Spleen (tissue), 11 donors: ENCODE measurements at regions not wholly inside any gene's neighbourhood (a gene's known extent, or its start where the extent isn't known, plus 50 kb on each side); places are given as distances from the start of the nearest gene placed in this dataset.

Experiments
- DNase-seq: peaks from one replicate; pipeline ENCODE4 v3.0.0-alpha.2; 2020
- H3K27ac ChIP-seq, 8 donors: fragments of 200-600 bp; sonication (generic) in 7 of 8; 1 replicate in 4 of 8; 2 replicates in 4 of 8; pipeline versions ENCODE4 v1.5.0 to v1.8.0; 2016 to 2021; ENCODE audit warnings: inconsistent platforms in 4 of 8, mild to moderate bottlenecking in 4 of 8, moderate library complexity in 1 of 8
- H3K27me3 ChIP-seq, 7 donors: fragments of 200-600 bp; sonication (generic) in 6 of 7; replicated peaks in 1 of 7; 1 replicate in 4 of 7; 2 replicates in 3 of 7; pipeline versions ENCODE4 v1.5.0 to v1.8.0; 2016 to 2021; ENCODE audit warnings: inconsistent platforms in 3 of 7, mild to moderate bottlenecking in 1 of 7
- H3K36me3 ChIP-seq, 6 donors: fragments of 200-600 bp; sonication (generic) in 5 of 6; 1 replicate in 4 of 6; 2 replicates in 2 of 6; pipeline versions ENCODE4 v1.5.0 to v1.8.0; 2016 to 2021; ENCODE audit warnings: inconsistent platforms in 2 of 6
- H3K4me1 ChIP-seq, 6 donors: fragments of 200-600 bp; sonication (generic) in 5 of 6; 1 replicate in 3 of 6; 2 replicates in 3 of 6; pipeline versions ENCODE4 v1.5.0 to v1.8.0; 2016 to 2021; ENCODE audit warnings: inconsistent platforms in 3 of 6
- H3K4me3 ChIP-seq, 8 donors: fragments of 200-600 bp; sonication (generic) in 7 of 8; 1 replicate in 4 of 8; 2 replicates in 4 of 8; pipeline versions ENCODE4 v1.5.0 to v1.8.0; 2016 to 2021; ENCODE audit warnings: inconsistent platforms in 4 of 8, mild to moderate bottlenecking in 4 of 8, moderate library complexity in 2 of 8
- H3K9me3 ChIP-seq, 8 donors: fragments of 200-600 bp; sonication (generic) in 7 of 8; 1 replicate in 4 of 8; 2 replicates in 4 of 8; pipeline versions ENCODE4 v1.5.0 to v1.8.0; 2016 to 2021; ENCODE audit warnings: inconsistent platforms in 4 of 8
- POLR2A ChIP-seq, 3 donors: fragments of 450-650 bp; IDR thresholded peaks; one replicate each; pipeline ENCODE4 v1.5.1; 2017; ENCODE audit warnings: antibody characterized with exemption in 3 of 3, mild to moderate bottlenecking in 1 of 3
- POLR2AphosphoS5 ChIP-seq, 3 donors: sonication (generic); formaldehyde crosslinking; IDR thresholded peaks; one replicate each; pipeline ENCODE4 v1.5.1; 2017; ENCODE audit warnings: antibody characterized with exemption in 3 of 3
- WGBS, 5 donors: extraction: QIAGEN DNeasy Blood & Tissue Kit in 3 of 5; methylation state at CpG; one replicate each; pipeline versions ENCODE4 v1.1.5 to v1.1.7; 2013 to 2018; 5-methylcytosine and 5-hydroxymethylcytosine counted together
- intact Hi-C: fragments of 100-400 bp; cut with DNase I; formaldehyde crosslinking; loops from one replicate; pipeline ENCODE4 v1.15.0; 2023; ENCODE audit warnings: low total_unique reads
- TF ChIP-seq, protein P1 (sequence below), 11 experiments: fragments of 200-600 bp in 7 of 11; fragments of 450-650 bp in 4 of 11; sonication (generic) in 4 of 11; IDR thresholded peaks in 8 of 11; conservative IDR thresholded peaks in 3 of 11; 1 replicate in 7 of 11; 2 replicates in 4 of 11; pipeline versions ENCODE4 v1.4.0 to v1.8.0; 2016 to 2021; ENCODE audit warnings: antibody characterized with exemption in 11 of 11, inconsistent platforms in 4 of 11, mild to moderate bottlenecking in 1 of 11
- donor health status: healthy with polysubstance abuse.
- donor health status: DM: no; HTN: no; CAD: no; lungs with moderate emphysema.
- donor health status: DM: no; HTN: no; CAD: no.
- donor health status: Bipolar disorder and iron deficiency.
- donor health status: healthy.
- donor health status: DM: no; HTN: no; CAD: no.
- donor health status: DM: yes; HTN: yes; CAD: no.

DNA sequence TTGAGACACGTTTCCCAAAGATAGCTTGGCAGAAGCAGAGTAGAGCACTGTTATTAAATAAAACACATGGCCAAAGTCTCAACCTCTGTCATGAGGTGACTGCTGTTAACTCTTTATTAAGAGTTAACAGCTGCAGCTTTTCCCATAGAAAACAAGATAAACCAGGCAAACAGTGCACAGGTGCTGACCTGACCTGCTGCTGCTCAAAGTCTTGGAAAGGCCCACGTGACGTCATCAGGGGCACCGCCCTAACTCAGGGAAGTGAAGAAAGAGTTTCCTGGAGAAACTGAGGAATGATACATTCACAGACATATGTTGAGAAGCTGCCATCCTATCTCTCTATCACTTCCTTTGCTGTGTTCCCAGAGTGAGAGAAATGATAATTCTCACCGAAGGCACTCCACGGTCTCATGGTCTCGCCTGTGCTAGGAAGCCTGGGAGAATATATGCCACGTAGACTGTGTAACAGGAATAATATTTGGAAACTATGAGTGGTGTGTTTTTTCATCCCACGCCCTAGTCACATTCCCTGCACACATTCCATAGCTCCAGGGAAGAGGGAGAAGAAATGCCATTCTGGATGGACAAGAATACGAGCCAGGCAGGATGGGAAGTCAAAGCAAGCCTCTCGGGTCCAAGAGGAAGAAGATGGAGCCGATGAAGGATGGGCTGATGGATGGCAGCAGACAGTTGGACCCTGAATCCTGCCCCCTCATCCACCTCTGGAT is 146.2 kb upstream of the NFE2L3 start:
- H3K4me1 ChIP-seq: peaks cover 0 to under 1% (median 0%) of the 10 kb centered on the region in 6 donors
- 79 to 87% (median 84%) methylated on average over 12 of the region's 12 CpGs for WGBS, 5 donors
- no peaks in the 10 kb centered on the region for H3K36me3 ChIP-seq
- intact Hi-C loops: no loop called here
- no peak overlapping the region for H3K4me3 ChIP-seq
- H3K9me3 ChIP-seq: no peaks in the 10 kb centered on the region
- no peak for TF ChIP-seq POLR2A (IDR thresholded peaks at IDR 0.05)
- no peak for TF ChIP-seq POLR2AphosphoS5 (IDR thresholded peaks at IDR 0.05)
- TF ChIP-seq, protein P1, sequence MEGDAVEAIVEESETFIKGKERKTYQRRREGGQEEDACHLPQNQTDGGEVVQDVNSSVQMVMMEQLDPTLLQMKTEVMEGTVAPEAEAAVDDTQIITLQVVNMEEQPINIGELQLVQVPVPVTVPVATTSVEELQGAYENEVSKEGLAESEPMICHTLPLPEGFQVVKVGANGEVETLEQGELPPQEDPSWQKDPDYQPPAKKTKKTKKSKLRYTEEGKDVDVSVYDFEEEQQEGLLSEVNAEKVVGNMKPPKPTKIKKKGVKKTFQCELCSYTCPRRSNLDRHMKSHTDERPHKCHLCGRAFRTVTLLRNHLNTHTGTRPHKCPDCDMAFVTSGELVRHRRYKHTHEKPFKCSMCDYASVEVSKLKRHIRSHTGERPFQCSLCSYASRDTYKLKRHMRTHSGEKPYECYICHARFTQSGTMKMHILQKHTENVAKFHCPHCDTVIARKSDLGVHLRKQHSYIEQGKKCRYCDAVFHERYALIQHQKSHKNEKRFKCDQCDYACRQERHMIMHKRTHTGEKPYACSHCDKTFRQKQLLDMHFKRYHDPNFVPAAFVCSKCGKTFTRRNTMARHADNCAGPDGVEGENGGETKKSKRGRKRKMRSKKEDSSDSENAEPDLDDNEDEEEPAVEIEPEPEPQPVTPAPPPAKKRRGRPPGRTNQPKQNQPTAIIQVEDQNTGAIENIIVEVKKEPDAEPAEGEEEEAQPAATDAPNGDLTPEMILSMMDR (IDR thresholded peaks at IDR 0.05 in 8 of 11, conservative IDR thresholded peaks at IDR 0.05 in 3 of 11): no peak
- H3K27ac ChIP-seq: no peak overlapping the region
- DNase-seq: no peak
- H3K27me3 ChIP-seq: peaks cover 0 to 44% (median 0%) of the 10 kb centered on the region in 7 donors

DNA sequence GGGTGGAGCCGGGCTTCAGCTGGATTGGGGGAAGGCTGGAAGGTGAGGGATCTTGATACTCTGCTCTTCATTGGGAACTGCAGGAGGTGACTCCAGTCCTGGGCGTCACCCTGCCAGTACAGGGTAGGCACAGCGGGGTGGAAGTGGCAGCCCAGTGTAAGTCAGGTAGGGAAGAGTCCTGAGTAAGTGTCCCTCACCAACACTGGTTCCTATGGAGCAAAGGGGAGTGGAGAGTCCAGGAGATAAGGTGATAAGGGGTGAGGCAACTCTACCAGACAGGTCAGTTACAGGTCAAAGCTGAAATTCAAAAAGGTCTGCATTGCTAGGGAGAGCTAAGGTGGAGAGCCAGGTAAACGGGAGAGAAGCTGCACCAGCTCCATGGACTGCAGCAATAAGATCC is 145.6 kb upstream of the NFE2L3 start:
- H3K4me1 ChIP-seq: peaks cover 0 to 6% (median 0%) of the 10 kb centered on the region in 6 donors
- WGBS, 5 donors: 77 to 95% (median 91%) methylated on average over 4 of the region's 4 CpGs
- TF ChIP-seq POLR2AphosphoS5 (IDR thresholded peaks at IDR 0.05) (no peak), POLR2A (IDR thresholded peaks at IDR 0.05) (no peak)
- TF ChIP-seq, protein P1 (IDR thresholded peaks at IDR 0.05 in 8 of 11, conservative IDR thresholded peaks at IDR 0.05 in 3 of 11): no peak
- H3K36me3 ChIP-seq: no peaks in the 10 kb centered on the region
- intact Hi-C loops: no loop called here
- H3K4me3 ChIP-seq: no peak overlapping the region
- no peak overlapping the region for H3K27ac ChIP-seq
- DNase-seq: no peak
- peaks cover 0 to 44% (median 0%) of the 10 kb centered on the region in 7 donors for H3K27me3 ChIP-seq
- no peaks in the 10 kb centered on the region for H3K9me3 ChIP-seq

DNA sequence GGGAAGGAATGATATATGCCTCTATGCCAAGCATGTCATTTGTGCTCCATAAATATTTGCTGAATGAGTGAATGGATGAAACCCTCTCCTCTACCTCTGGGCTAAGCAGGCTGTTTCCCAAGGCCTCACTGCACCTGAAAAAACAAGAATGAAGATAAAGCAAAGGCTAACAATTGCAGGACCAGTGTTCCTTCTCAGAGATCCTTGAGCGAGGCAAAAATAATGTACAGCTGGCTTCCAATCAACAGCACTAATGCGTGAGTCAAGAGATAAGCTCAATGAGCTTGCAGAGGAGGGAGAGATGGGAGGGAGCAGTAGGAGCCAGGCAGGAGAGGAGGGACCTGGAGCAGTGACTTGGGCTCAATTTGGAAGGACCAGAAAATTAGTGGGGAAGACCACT is 144.5 kb upstream of the NFE2L3 start:
- H3K36me3 ChIP-seq: no peaks in the 10 kb centered on the region
- TF ChIP-seq POLR2AphosphoS5 (IDR thresholded peaks at IDR 0.05) (no peak), POLR2A (IDR thresholded peaks at IDR 0.05) (no peak)
- TF ChIP-seq, protein P1 (IDR thresholded peaks at IDR 0.05 in 8 of 11, conservative IDR thresholded peaks at IDR 0.05 in 3 of 11): no peak
- peaks cover 0 to 50% (median 0%) of the 10 kb centered on the region in 7 donors for H3K27me3 ChIP-seq
- peaks cover 0 to 8% (median 0%) of the 10 kb centered on the region in 6 donors for H3K4me1 ChIP-seq
- no peak overlapping the region for H3K27ac ChIP-seq
- H3K4me3 ChIP-seq: no peak overlapping the region
- no peak for DNase-seq
- intact Hi-C loops: no loop called here
- 59 to 78% (median 68%) methylated on average over 2 of the region's 2 CpGs for WGBS, 5 donors
- no peaks in the 10 kb centered on the region for H3K9me3 ChIP-seq

DNA sequence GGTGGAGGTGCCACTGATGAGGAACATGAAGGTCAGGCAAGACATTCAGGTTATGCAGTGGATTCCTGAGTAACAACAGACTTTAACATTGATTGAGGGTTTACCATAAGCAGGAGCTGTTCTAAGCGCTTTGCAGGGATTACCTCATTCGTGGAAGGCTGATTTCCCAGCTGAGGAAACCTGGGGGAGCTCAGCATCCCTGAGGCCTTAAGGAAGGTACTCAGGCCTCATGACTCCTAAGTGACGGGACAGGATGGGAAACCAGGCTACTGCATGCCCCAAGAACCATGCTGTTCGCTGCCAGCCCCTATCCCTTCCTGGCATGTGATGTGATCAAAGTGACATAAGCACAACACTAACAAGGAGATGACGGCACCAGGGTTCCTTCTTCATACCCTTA is 143.6 kb upstream of the NFE2L3 start:
- no peak for DNase-seq
- intact Hi-C loops: no loop called here
- Histone ChIP-seq H3K4me3 (no peak overlapping the region), H3K4me1 (peaks cover 0 to 8% (median 0%) of the 10 kb centered on the region in 6 donors), H3K9me3 (no peaks in the 10 kb centered on the region), H3K27me3 (peaks cover 0 to 48% (median 0%) of the 10 kb centered on the region in 7 donors), H3K36me3 (no peaks in the 10 kb centered on the region), H3K27ac (no peak overlapping the region)
- TF ChIP-seq POLR2AphosphoS5 (IDR thresholded peaks at IDR 0.05) (no peak), POLR2A (IDR thresholded peaks at IDR 0.05) (no peak)
- TF ChIP-seq, protein P1 (IDR thresholded peaks at IDR 0.05 in 8 of 11, conservative IDR thresholded peaks at IDR 0.05 in 3 of 11): no peak
- 67 to 88% (median 73%) methylated on average over 5 of the region's 5 CpGs for WGBS, 5 donors
